ENCODE measurements at regions not wholly inside any gene's neighbourhood (a gene's known extent, or its start where the extent isn't known, plus 50 kb on each side); places are given as distances from the start of the nearest gene placed in this dataset.

DNA sequence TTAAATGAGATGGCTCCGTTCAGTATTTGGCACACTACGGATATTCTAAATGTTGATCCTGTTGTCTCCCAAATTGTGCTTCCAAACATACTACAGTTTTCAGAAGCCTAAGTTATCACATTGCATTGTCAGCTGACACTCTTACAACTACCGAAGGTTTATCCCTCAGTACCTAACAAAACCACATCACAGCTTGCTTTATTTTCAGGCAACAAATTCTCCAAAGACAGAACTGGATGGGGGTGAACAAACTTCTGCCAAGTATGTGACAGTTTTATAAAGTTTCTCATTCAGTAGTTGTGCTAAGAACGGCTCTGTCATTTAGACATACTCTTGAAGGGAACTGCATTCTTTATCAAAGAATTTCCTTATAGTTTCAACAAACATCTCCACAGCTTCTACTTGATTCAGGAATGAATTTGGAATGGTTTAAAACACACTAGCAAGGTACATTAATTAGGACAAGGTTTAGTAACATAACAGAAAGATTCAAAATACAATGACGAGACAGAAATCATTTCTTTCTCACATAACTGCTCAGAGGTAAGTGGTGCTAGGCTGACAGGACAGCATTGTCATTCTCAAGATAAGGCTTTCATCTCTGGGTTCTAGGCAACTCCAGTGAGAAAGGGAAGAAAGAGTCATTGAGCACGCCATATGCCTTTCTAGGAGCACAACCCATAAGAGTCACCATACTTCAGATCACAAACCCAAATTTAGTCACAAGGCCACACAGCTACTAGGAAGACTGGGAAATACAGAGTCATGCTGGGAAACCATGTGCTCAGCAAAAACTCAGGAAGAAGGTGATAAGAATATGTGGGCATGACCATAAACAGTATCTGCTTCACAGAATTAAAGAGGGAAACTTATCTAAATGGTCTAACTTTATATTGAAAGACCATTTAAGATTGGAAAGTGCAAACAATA lies 100.7 kb downstream of the DUSP6 start:
- H3K4me3 Mint-ChIP-seq = no peak overlapping the region
- peaks cover 40% of the 10 kb centered on the region for H3K4me1 Mint-ChIP-seq
- POLR2A ChIA-PET = interaction anchor here (0.6 kb wide), 1 partner anchor 26 kb away, joined by 3 read pairs; no protein-coding TSS in a partner anchor
- CTCF ChIA-PET = no interaction called here
- peaks cover 15% of the 10 kb centered on the region for H3K36me3 Mint-ChIP-seq (ENCODE audit: low read depth)
- DNase-seq = no peak
- peaks cover 2% of the 10 kb centered on the region for H3K27me3 Mint-ChIP-seq
- H3K27ac Mint-ChIP-seq = no peak overlapping the region
- peaks cover 18% of the 10 kb centered on the region for H3K9me3 Mint-ChIP-seq

DNA sequence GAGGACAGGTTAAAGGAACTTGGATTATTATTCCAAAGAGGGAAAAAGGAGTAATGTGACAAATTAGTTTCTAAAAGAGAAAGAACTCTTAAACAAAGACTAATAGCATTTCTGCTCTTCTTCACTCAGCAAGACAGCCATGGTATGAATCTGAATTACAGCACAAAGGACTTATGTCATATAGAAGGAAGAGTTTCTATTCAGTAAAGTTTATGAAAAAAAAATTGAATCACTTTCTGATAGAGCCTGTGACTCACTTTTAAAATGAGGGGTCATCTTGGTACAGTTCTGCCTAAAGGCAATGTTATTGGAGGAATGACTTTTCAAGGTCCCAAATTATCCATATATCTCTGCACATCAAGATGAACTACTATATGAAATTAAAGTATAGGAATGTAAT lies 101.7 kb downstream of the DUSP6 start:
- peaks cover 2% of the 10 kb centered on the region for H3K27me3 Mint-ChIP-seq
- H3K4me1 Mint-ChIP-seq = peaks cover 48% of the 10 kb centered on the region
- DNase-seq = no peak
- no peak overlapping the region for H3K4me3 Mint-ChIP-seq
- H3K36me3 Mint-ChIP-seq (ENCODE audit: low read depth) = peaks cover 13% of the 10 kb centered on the region
- no peak overlapping the region for H3K27ac Mint-ChIP-seq
- CTCF ChIA-PET = no interaction called here
- POLR2A ChIA-PET = no interaction called here
- peaks cover 16% of the 10 kb centered on the region for H3K9me3 Mint-ChIP-seq

DNA sequence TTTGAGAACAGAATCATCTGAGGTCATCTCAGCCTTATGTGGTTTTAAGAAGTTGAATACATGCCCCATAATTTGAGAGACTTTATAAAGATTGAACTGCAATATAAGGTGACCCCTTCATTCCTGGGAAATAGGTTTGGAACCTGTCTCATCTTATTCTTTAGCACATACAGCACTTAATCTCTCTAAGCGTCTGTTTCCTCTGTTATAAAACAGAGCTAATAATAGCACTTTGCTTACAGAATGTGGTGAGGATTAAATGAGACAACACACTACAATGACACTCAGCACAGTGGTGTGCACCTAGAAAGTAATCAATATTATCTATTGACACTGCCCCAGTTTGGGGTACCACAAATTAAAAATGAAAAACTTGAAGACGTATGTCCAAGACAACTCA lies 102.1 kb downstream of the DUSP6 start:
- no peak for DNase-seq
- ChIA-PET CTCF (interaction anchor here (1.1 kb wide), 1 partner anchor 9 kb away, joined by 3 read pairs; no protein-coding TSS in a partner anchor), POLR2A (no interaction called here)
- Mint-ChIP-seq H3K36me3 (ENCODE audit: low read depth) (peaks cover 13% of the 10 kb centered on the region), H3K4me3 (no peak overlapping the region), H3K4me1 (peaks cover 52% of the 10 kb centered on the region), H3K27ac (no peak overlapping the region), H3K9me3 (peaks cover 16% of the 10 kb centered on the region), H3K27me3 (peaks cover 2% of the 10 kb centered on the region)

DNA sequence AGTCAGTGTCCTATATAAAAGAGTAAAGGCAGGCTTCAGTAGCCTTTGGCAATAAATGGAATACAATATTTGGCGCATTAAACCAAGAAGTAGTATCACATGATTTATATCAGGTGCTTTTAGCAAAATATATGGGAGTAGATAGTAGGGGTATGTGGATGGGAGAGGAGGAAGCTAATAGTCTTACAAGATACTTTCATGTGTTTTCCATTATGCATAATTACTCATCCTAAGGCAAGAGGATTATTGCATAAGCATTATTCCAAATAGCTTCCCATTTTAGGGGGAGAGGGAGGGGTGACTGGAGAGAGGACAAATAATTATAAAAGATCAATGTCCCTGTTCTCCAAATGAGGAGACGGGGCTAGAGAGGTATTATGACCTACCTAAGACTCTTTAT lies 104.3 kb downstream of the DUSP6 start:
- H3K4me3 Mint-ChIP-seq = no peak overlapping the region
- peaks cover 17% of the 10 kb centered on the region for H3K36me3 Mint-ChIP-seq (ENCODE audit: low read depth)
- H3K27me3 Mint-ChIP-seq = peaks cover 2% of the 10 kb centered on the region
- peaks cover 71% of the 10 kb centered on the region for H3K4me1 Mint-ChIP-seq
- no peak overlapping the region for H3K27ac Mint-ChIP-seq
- no peak for DNase-seq
- POLR2A ChIA-PET = no interaction called here
- peaks cover 16% of the 10 kb centered on the region for H3K9me3 Mint-ChIP-seq
- CTCF ChIA-PET = interaction anchor here (0.7 to 1.5 kb wide), 3 partner anchors 99 to 205 kb away, joined by 3 to 5 read pairs (median 3); no protein-coding TSS in a partner anchor

DNA sequence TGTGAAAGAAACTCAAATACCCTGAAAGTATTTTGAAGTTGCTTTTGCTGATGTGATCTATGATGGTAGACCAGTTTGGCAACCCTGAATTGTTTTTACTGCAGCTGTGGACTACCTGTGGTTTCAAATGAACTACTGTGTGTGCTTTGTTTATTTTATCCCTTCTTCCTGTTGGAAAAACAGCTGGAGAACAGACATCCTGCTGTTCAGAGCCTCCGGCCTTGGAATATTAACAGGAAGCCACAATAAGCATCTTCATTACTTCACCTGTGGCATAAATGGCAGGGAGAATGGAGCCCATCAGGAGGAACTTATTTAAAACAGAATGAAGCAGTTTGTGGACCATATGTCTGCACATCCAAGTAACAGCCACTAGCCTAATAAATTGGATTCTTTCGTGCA lies 104.8 kb downstream of the DUSP6 start:
- Mint-ChIP-seq H3K4me3 (no peak overlapping the region), H3K36me3 (ENCODE audit: low read depth) (peaks cover 17% of the 10 kb centered on the region), H3K27me3 (peaks cover 2% of the 10 kb centered on the region), H3K4me1 (peaks cover 71% of the 10 kb centered on the region), H3K27ac (no peak overlapping the region), H3K9me3 (peaks cover 15% of the 10 kb centered on the region)
- no peak for DNase-seq
- ChIA-PET POLR2A (interaction anchor here (1.3 kb wide), 1 partner anchor 105 kb away, joined by 3 read pairs; the partner anchor contains the start of gene DUSP6), CTCF (interaction anchor here (0.7 to 1.5 kb wide), 3 partner anchors 100 to 205 kb away, joined by 3 to 5 read pairs (median 3); no protein-coding TSS in a partner anchor)

DNA sequence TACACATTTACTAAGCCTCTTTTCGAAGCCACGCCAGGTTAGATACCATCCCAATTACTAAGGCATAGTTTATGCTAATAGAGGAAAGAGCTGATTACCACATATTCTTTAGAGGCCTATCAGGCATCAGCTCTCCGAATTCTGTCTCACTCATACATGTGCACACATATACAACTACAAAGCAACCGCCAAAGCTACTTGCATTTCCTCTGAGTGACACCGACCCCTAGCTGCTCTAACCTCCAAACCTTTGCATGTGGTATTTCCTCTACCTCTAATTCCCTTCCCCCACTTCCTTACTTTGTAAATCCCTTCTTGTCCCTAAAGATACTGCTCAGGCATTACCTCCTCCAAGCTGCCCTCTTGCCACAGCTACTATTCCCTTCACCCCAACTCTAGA lies 107.2 kb downstream of the DUSP6 start:
- DNase-seq = peak; percentile 83
- Mint-ChIP-seq H3K27me3 (peaks cover 2% of the 10 kb centered on the region), H3K4me1 (peaks cover 61% of the 10 kb centered on the region), H3K9me3 (peaks cover 30% of the 10 kb centered on the region), H3K4me3 (peak overlapping the region; percentile 50), H3K36me3 (ENCODE audit: low read depth) (peaks cover 29% of the 10 kb centered on the region), H3K27ac (peak overlapping the region; percentile 89)
- ChIA-PET CTCF (interaction anchor here (0.7 to 4.9 kb wide), 15 partner anchors 9 to 109 kb away, joined by 3 to 24 read pairs (median 4); no protein-coding TSS in a partner anchor), POLR2A (interaction anchor here (1.1 to 1.5 kb wide), 4 partner anchors 20 to 108 kb away, joined by 6 to 11 read pairs (median 10); partner anchors contain the start of gene DUSP6)

DNA sequence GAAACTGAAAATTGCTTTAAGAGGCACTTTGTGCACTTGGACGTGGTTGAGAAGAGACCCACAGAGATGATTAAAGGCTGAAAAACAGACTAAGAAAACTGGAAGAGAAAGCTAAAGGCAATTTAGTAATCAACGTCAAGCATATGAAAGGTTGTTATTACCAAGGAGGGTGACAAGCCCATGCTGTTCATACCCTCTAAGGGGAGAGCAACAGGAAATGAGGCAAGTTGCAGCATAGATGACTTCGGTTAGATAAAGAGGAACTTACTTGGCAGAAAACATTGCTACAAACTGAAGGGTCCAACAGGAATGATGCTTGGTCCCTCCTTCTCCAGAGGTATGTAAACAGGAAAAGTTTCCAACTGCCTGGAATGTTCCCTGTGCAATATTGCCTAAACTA lies 107.8 kb downstream of the DUSP6 start:
- DNase-seq = peak; percentile 60
- H3K4me1 Mint-ChIP-seq = peaks cover 62% of the 10 kb centered on the region
- H3K36me3 Mint-ChIP-seq (ENCODE audit: low read depth) = peaks cover 28% of the 10 kb centered on the region
- H3K9me3 Mint-ChIP-seq = peaks cover 31% of the 10 kb centered on the region
- peak overlapping the region; percentile 50 for H3K4me3 Mint-ChIP-seq
- peaks cover 2% of the 10 kb centered on the region for H3K27me3 Mint-ChIP-seq
- CTCF ChIA-PET = interaction anchor here (0.7 to 4.9 kb wide), 16 partner anchors 9 to 109 kb away, joined by 3 to 24 read pairs (median 4); no protein-coding TSS in a partner anchor
- H3K27ac Mint-ChIP-seq = peak overlapping the region; percentile 89
- POLR2A ChIA-PET = interaction anchor here (0.5 to 1.5 kb wide), 8 partner anchors 16 to 110 kb away, joined by 3 to 11 read pairs (median 5); partner anchors contain the start of gene DUSP6

DNA sequence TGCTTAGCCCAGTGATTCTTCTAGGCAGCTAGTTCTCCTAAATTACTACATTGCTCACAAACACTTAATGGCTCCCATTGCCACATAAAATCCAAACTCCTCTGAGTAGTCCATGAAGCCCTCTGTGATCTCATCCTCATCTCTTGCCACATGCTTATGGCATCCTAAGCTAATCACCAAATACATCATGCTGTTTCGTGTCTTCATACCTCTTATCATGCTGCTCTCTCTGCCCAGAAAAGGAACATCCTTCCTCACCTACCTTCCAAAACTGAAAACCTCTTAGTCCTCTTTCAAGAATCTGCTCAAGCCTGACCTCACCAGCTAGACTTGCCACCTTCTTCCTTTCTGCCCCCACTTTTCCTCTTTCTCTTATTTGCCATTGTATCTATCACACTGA lies 108.5 kb downstream of the DUSP6 start:
- Mint-ChIP-seq H3K4me3 (peak overlapping the region; percentile 50), H3K4me1 (peaks cover 70% of the 10 kb centered on the region), H3K27ac (peak overlapping the region; percentile 89), H3K36me3 (ENCODE audit: low read depth) (peaks cover 28% of the 10 kb centered on the region), H3K9me3 (peaks cover 31% of the 10 kb centered on the region), H3K27me3 (no peaks in the 10 kb centered on the region)
- POLR2A ChIA-PET = interaction anchor here (0.6 to 1.5 kb wide), 6 partner anchors 17 to 110 kb away, joined by 3 to 11 read pairs (median 4); partner anchors contain the start of gene DUSP6
- DNase-seq = no peak
- CTCF ChIA-PET = interaction anchor here (0.9 to 4.9 kb wide), 11 partner anchors 8 to 140 kb away, joined by 3 to 24 read pairs (median 5); no protein-coding TSS in a partner anchor

DNA sequence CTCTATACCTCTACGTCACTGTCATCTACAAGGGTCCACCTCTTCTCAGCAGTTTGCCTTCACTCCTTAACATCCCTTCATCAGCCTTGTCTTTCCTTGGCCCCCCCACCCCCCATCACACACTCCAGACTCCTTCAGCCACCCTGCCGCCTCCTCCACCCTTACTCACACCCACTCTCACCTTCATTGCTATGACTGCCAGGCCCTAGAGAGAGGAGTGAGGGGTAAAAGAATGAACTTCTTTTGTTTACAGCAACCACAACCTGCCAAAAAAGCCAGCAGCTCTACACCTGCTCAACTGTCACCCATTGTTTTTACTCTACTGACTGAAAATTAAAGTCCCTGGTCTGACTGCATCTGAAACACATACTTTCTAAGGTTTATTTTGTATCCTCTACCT lies 112.8 kb downstream of the DUSP6 start:
- no peaks in the 10 kb centered on the region for H3K27me3 Mint-ChIP-seq
- ChIA-PET POLR2A (no interaction called here), CTCF (interaction anchor here (1.6 kb wide), 1 partner anchor 10 kb away, joined by 4 read pairs; no protein-coding TSS in a partner anchor)
- H3K36me3 Mint-ChIP-seq (ENCODE audit: low read depth) = peaks cover 41% of the 10 kb centered on the region
- H3K27ac Mint-ChIP-seq = no peak overlapping the region
- H3K9me3 Mint-ChIP-seq = peaks cover 40% of the 10 kb centered on the region
- H3K4me3 Mint-ChIP-seq = no peak overlapping the region
- no peak for DNase-seq
- peaks cover 82% of the 10 kb centered on the region for H3K4me1 Mint-ChIP-seq

DNA sequence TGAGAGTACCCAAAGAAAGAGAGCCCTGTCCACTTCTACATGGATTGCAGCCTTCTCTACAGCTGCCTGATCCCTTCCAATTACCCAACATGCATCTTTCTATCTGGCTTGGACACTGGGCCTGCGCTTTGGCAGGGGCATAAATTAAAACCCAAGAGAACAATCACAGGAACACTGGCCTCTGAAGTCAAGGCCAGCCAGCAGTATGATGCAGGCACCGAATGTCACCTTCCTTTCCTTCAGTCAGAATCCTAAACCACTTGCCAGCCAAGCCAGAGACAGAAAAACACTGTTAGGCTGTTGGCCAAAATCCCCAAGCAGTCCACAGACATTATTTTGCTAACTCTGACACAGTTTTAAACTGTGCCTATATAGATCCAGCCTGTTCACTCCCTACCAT lies 113.7 kb downstream of the DUSP6 start:
- peaks cover 41% of the 10 kb centered on the region for H3K36me3 Mint-ChIP-seq (ENCODE audit: low read depth)
- ChIA-PET CTCF (interaction anchor here (0.9 to 1.5 kb wide), 3 partner anchors 11 to 18 kb away, joined by 3 to 5 read pairs (median 3); no protein-coding TSS in a partner anchor), POLR2A (no interaction called here)
- no peak for DNase-seq
- H3K4me3 Mint-ChIP-seq = no peak overlapping the region
- peaks cover 79% of the 10 kb centered on the region for H3K4me1 Mint-ChIP-seq
- H3K27me3 Mint-ChIP-seq = no peaks in the 10 kb centered on the region
- H3K27ac Mint-ChIP-seq = no peak overlapping the region
- H3K9me3 Mint-ChIP-seq = peaks cover 40% of the 10 kb centered on the region

DNA sequence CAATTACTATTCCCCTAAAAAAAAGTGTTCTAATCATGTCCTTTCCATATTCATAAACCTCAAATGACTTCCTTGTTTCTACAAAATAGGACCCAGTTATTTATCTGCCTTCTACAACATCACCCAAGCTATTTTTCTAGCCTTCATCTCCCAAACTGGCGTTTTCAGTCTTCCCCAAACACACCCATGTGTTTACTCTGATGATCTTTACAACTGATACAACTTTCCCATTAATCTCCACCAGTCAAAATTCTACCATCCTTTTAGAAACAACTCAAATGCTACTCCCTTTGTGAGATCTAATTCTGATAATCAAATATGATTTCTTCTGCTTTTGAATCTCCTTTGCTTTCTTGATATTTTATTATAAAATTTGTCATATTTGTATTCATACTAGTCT lies 114.5 kb downstream of the DUSP6 start:
- no peak overlapping the region for H3K27ac Mint-ChIP-seq
- CTCF ChIA-PET = interaction anchor here (0.9 to 1.5 kb wide), 4 partner anchors 9 to 19 kb away, joined by 3 to 5 read pairs (median 3); no protein-coding TSS in a partner anchor
- POLR2A ChIA-PET = no interaction called here

DNA sequence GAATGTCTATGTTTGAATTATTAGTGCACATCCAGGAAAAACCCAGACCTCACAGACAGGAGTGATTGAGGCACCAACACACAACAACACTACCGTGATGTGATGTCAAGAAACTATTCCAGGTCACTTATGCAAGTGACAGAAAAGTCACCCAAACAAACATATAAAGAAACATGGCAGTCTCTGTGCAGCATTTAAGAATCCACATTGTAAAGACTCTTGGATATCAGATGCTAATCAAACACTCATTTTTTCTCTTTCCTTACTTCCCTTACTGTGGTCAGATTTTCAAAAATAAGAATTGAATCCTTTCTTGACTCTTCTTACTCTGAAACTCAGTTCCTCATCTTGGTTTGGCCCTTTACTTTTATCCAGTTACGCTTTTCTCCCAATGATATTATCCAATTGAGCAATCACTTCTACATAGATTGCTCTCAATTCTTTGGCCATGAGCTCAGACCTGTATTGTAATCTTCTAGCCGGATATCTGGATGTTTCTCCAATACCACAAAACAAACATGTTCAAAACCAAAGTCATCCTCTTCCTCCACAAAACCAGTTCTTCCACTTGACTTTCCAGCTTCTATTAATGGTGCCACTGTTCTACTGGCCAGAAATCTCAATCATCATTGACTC lies 115.4 kb downstream of the DUSP6 start:
- ChIA-PET POLR2A (no interaction called here), CTCF (interaction anchor here (1.0 to 1.8 kb wide), 4 partner anchors 7 to 20 kb away, joined by 3 to 5 read pairs (median 4); no protein-coding TSS in a partner anchor)
- Mint-ChIP-seq H3K4me3 (no peak overlapping the region), H3K4me1 (peaks cover 81% of the 10 kb centered on the region), H3K36me3 (ENCODE audit: low read depth) (peaks cover 39% of the 10 kb centered on the region), H3K9me3 (peaks cover 36% of the 10 kb centered on the region), H3K27me3 (no peaks in the 10 kb centered on the region), H3K27ac (peak overlapping the region; percentile 1)
- DNase-seq = no peak

More for the DNA sequence above, 114.5 kb downstream of the DUSP6 start:
- Mint-ChIP-seq H3K4me1 (peaks cover 76% of the 10 kb centered on the region), H3K4me3 (no peak overlapping the region), H3K36me3 (ENCODE audit: low read depth) (peaks cover 38% of the 10 kb centered on the region), H3K9me3 (peaks cover 39% of the 10 kb centered on the region), H3K27me3 (no peaks in the 10 kb centered on the region)
- DNase-seq = no peak
